PC-9 (cell line): ENCODE measurements at regions not wholly inside any gene's neighbourhood (a gene's known extent, or its start where the extent isn't known, plus 50 kb on each side); places are given as distances from the start of the nearest gene placed in this dataset.

Source experiments
- BruUV-seq: library from RNA; stranded (reverse); fragments of 400-500 nt; replicated peaks from 2 replicates; lab custom pipeline; 2021; lab: Mats Ljungman, UMichigan
- CTCF ChIA-PET: fragments of 300-600 bp; sonication (Branson Sonifier 250); formaldehyde crosslinking; loops from one replicate; lab custom pipeline; 2022; ENCODE audit warnings: antibody characterized with exemption; lab: Charles Lee
- POLR2A ChIA-PET: fragments of 300-600 bp; sonication (Branson Sonifier 250); formaldehyde crosslinking; loops from one replicate; lab custom pipeline; 2022; ENCODE audit warnings: antibody characterized with exemption; ENCODE audit not compliant: unreplicated experiment; lab: Charles Lee
- DNase-seq, 2 experiments: peaks; one replicate each; pipeline versions ENCODE4 v3.0.0 to v3.0.0-alpha.2; 2015 to 2022; ENCODE audit warnings: mixed read lengths in 1 of 2
- H2AFZ ChIP-seq: fragments of 200-600 bp; sonication (generic); 2 replicates; pipeline ENCODE4 v1.8.1; 2017; ENCODE audit warnings: antibody characterized with exemption
- H3F3A ChIP-seq: fragments of 200-600 bp; sonication (generic); 2 replicates; pipeline ENCODE4 v1.8.1; 2017; ENCODE audit warnings: antibody characterized with exemption, mild to moderate bottlenecking, low read depth; ENCODE audit not compliant: insufficient read depth
- H3K27ac ChIP-seq: fragments of 200-600 bp; sonication (generic); 2 replicates; pipeline ENCODE4 v1.6.1; 2016; ENCODE audit warnings: mixed run types
- H3K27me3 ChIP-seq: fragments of 200-600 bp; sonication (generic); 2 replicates; pipeline ENCODE4 v1.6.1; 2016; ENCODE audit warnings: low read depth, mixed run types; ENCODE audit not compliant: insufficient read depth
- H3K36me3 ChIP-seq: fragments of 200-600 bp; sonication (generic); 2 replicates; pipeline ENCODE4 v1.6.1; 2016; ENCODE audit warnings: low read depth, mixed run types
- H3K4me1 ChIP-seq: fragments of 200-600 bp; sonication (generic); replicated peaks from 2 replicates; pipeline ENCODE4 v1.6.1; 2016; ENCODE audit warnings: mixed run types; ENCODE audit not compliant: insufficient read depth
- H3K4me2 ChIP-seq: fragments of 200-600 bp; sonication (generic); 2 replicates; pipeline ENCODE4 v1.6.1; 2017; ENCODE audit warnings: mixed run types
- H3K4me3 ChIP-seq: fragments of 200-600 bp; sonication (generic); 2 replicates; pipeline ENCODE4 v1.6.1; 2016; ENCODE audit warnings: mixed run types
- H3K79me2 ChIP-seq: fragments of 200-600 bp; sonication (generic); 2 replicates; pipeline ENCODE4 v1.6.1; 2017; ENCODE audit warnings: low read depth, mixed run types
- H3K9me2 ChIP-seq: fragments of 200-600 bp; sonication (generic); 2 replicates; pipeline ENCODE4 v1.8.1; 2017; ENCODE audit warnings: mild to moderate bottlenecking; ENCODE audit not compliant: insufficient read depth
- H3K9me3 ChIP-seq: fragments of 200-600 bp; sonication (generic); 2 replicates; pipeline ENCODE4 v1.8.1; 2016; ENCODE audit warnings: low read depth; ENCODE audit not compliant: insufficient read depth
- H4K20me1 ChIP-seq: fragments of 200-600 bp; sonication (generic); 2 replicates; pipeline ENCODE4 v1.8.1; 2017; ENCODE audit not compliant: insufficient read depth
- EZH2 ChIP-seq: fragments of 200-600 bp; sonication (generic); IDR thresholded peaks from 2 replicates; pipeline ENCODE4 v1.8.0; 2017; ENCODE audit warnings: antibody characterized with exemption, low read depth
- intact Hi-C: fragments of 100-400 bp; cut with micrococcal nuclease; formaldehyde crosslinking; loops from one replicate; pipeline ENCODE4 v1.10.0; 2022; ENCODE audit not compliant: unreplicated experiment
- TF ChIP-seq, protein P1 (sequence below): fragments of 200-600 bp; sonication (generic); conservative IDR thresholded peaks from 2 replicates; pipeline ENCODE4 v1.6.1; 2017; ENCODE audit warnings: mixed run types, antibody characterized with exemption, mild to moderate bottlenecking, moderate library complexity

DNA sequence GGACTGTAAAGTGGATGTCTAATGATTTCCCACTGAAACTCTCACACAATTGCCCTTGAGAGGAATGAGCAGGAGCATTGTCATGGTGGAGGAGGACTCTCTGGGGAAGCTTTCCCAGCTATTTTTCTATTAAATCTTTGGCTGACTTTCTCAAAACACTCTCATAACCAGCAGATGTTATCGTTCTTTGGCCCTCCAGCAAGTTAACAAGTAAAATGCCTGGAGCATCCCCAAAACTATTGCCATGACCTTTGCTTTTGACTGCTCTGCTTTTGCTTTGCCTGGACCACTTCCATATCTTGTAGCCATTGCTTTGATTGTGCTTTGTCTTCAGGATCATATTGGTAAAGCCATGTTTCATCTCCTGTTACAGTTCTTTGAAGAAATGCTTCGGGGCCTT is 120.2 kb upstream of the PDE5A start:
- Histone ChIP-seq H3K9me2 (no peaks in the 10 kb centered on the region), H2AFZ (no peak overlapping the region), H3K79me2 (no peaks in the 10 kb centered on the region), H3F3A (no peaks in the 10 kb centered on the region), H4K20me1 (no peaks in the 10 kb centered on the region), H3K36me3 (no peaks in the 10 kb centered on the region), H3K27me3 (no peaks in the 10 kb centered on the region), H3K27ac (no peak overlapping the region), H3K9me3 (no peaks in the 10 kb centered on the region), H3K4me1 (no peaks in the 10 kb centered on the region), H3K4me3 (no peak overlapping the region), H3K4me2 (no peak overlapping the region)
- ChIA-PET POLR2A (no interaction called here), CTCF (no interaction called here)
- TF ChIP-seq EZH2 = no peak
- TF ChIP-seq, protein P1, sequence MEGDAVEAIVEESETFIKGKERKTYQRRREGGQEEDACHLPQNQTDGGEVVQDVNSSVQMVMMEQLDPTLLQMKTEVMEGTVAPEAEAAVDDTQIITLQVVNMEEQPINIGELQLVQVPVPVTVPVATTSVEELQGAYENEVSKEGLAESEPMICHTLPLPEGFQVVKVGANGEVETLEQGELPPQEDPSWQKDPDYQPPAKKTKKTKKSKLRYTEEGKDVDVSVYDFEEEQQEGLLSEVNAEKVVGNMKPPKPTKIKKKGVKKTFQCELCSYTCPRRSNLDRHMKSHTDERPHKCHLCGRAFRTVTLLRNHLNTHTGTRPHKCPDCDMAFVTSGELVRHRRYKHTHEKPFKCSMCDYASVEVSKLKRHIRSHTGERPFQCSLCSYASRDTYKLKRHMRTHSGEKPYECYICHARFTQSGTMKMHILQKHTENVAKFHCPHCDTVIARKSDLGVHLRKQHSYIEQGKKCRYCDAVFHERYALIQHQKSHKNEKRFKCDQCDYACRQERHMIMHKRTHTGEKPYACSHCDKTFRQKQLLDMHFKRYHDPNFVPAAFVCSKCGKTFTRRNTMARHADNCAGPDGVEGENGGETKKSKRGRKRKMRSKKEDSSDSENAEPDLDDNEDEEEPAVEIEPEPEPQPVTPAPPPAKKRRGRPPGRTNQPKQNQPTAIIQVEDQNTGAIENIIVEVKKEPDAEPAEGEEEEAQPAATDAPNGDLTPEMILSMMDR = no peak
- intact Hi-C loops = no loop called here
- DNase-seq = no peak
- no TSS peak for BruUV-seq

DNA sequence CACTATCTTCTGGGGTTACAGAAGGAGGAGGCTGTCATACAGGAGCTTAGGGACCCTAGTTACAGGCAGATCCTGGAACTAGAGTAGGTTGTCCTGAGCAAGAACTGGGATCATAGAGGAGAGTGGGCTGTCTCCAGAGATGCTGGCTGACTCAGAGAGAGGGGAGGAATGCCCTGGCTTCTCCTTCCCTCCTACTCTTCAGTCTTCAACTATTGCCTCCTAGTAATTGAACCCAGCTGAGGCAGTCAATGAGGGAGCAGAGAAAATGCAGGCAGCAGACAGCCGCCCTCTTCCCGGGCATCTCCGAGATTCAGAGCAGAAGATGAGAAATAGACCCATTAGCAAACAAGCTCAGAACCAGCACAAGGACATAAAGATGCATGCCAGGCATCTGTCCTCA is 118.3 kb upstream of the PDE5A start:
- no TSS peak for BruUV-seq
- no peaks in the 10 kb centered on the region for H3K36me3 ChIP-seq
- no peak overlapping the region for H3K27ac ChIP-seq
- CTCF ChIA-PET = no interaction called here
- no peaks in the 10 kb centered on the region for H4K20me1 ChIP-seq
- H3K79me2 ChIP-seq = no peaks in the 10 kb centered on the region
- no peaks in the 10 kb centered on the region for H3F3A ChIP-seq
- intact Hi-C loops = no loop called here
- no peak overlapping the region for H2AFZ ChIP-seq
- no peak for TF ChIP-seq EZH2
- TF ChIP-seq, protein P1 = no peak
- H3K4me2 ChIP-seq = no peak overlapping the region
- no peaks in the 10 kb centered on the region for H3K9me3 ChIP-seq
- no peaks in the 10 kb centered on the region for H3K27me3 ChIP-seq
- DNase-seq = no peak
- no peak overlapping the region for H3K4me3 ChIP-seq
- no peaks in the 10 kb centered on the region for H3K9me2 ChIP-seq
- POLR2A ChIA-PET = no interaction called here
- H3K4me1 ChIP-seq = no peaks in the 10 kb centered on the region

GRCh38 chr4:119745351-119745750 is 116.7 kb upstream of the PDE5A start:
- ChIA-PET CTCF (no interaction called here), POLR2A (no interaction called here)
- Histone ChIP-seq H3K36me3 (no peaks in the 10 kb centered on the region), H3K79me2 (no peaks in the 10 kb centered on the region), H3K27me3 (no peaks in the 10 kb centered on the region), H3F3A (no peaks in the 10 kb centered on the region), H2AFZ (no peak overlapping the region), H3K9me3 (no peaks in the 10 kb centered on the region), H3K4me3 (no peak overlapping the region), H3K27ac (no peak overlapping the region), H3K4me2 (no peak overlapping the region), H3K9me2 (no peaks in the 10 kb centered on the region), H4K20me1 (no peaks in the 10 kb centered on the region), H3K4me1 (no peaks in the 10 kb centered on the region)
- TF ChIP-seq, protein P1 = no peak
- no peak for TF ChIP-seq EZH2
- intact Hi-C loops = no loop called here
- no TSS peak for BruUV-seq
- DNase-seq = no peak
